ENCODE measurements at regions not wholly inside any gene's neighbourhood (a gene's known extent, or its start where the extent isn't known, plus 50 kb on each side); places are given as distances from the start of the nearest gene placed in this dataset.

GRCh38 chr11:92826136-92826535 lies 143.3 kb upstream of the MTNR1B start:
- no peak for TF ChIP-seq SRF (IDR thresholded peaks at IDR 0.05; ENCODE audit: low read depth, low read length)
- TF ChIP-seq CTCF (IDR thresholded peaks at IDR 0.05; ENCODE audit: control extremely low read depth in 1 of 3, insufficient read depth in 1 of 3, low read depth in 1 of 3, low read length in 3 of 3) = no peak
- TF ChIP-seq EP300 (IDR thresholded peaks at IDR 0.05; ENCODE audit: borderline replicate concordance in 1 of 2, low read depth in 2 of 2, low read length in 2 of 2) = no peak
- TF ChIP-seq TBP (IDR thresholded peaks at IDR 0.05; ENCODE audit: low read depth, low read length) = no peak
- no peak for TF ChIP-seq EZH2 (IDR thresholded peaks at IDR 0.05; ENCODE audit: low read depth, low read length, severe bottlenecking)
- no peak for TF ChIP-seq JUN (IDR thresholded peaks at IDR 0.05; ENCODE audit: low read depth, low read length)
- TF ChIP-seq MAX (IDR thresholded peaks at IDR 0.05) = no peak
- no peak for TF ChIP-seq HDAC2 (IDR thresholded peaks at IDR 0.05; ENCODE audit: borderline replicate concordance in 1 of 2, low read depth in 2 of 2, low read length in 2 of 2)
- TF ChIP-seq YY1 (IDR thresholded peaks at IDR 0.05; ENCODE audit: low read depth, low read length) = no peak
- no peak for TF ChIP-seq SUZ12 (IDR thresholded peaks at IDR 0.05; ENCODE audit: low read length)
- no peak for TF ChIP-seq MAFK (IDR thresholded peaks at IDR 0.05; ENCODE audit: low read depth, low read length)
